Breast epithelium (tissue), 3 donors: ENCODE measurements at regions not wholly inside any gene's neighbourhood (a gene's known extent, or its start where the extent isn't known, plus 50 kb on each side); places are given as distances from the start of the nearest gene placed in this dataset.

Experiments
- CTCF ChIP-seq, 3 donors: fragments of 450-650 bp; IDR thresholded peaks; one replicate each; pipeline ENCODE4 v1.5.1; 2016 to 2017; ENCODE audit warnings: antibody characterized with exemption in 3 of 3, mild to moderate bottlenecking in 3 of 3, moderate library complexity in 3 of 3
- POLR2A ChIP-seq: fragments of 450-650 bp; IDR thresholded peaks from one replicate; pipeline ENCODE4 v1.6.1; 2016; ENCODE audit warnings: antibody characterized with exemption, mild to moderate bottlenecking, moderate library complexity

GRCh38 chr11:87832211-87832610 is 343.0 kb downstream of the RAB38 start:
- TF ChIP-seq CTCF (IDR thresholded peaks at IDR 0.05) (no peak), POLR2A (no peak)
